Body of pancreas (tissue), 4 donors: ENCODE measurements at regions not wholly inside any gene's neighbourhood (a gene's known extent, or its start where the extent isn't known, plus 50 kb on each side); places are given as distances from the start of the nearest gene placed in this dataset.
A peak's percentile ranks its signal among the peaks of the same experiment; 100 is the strongest.
"Not testable (repeated sequence)": the region's sequence is repeated elsewhere in the genome, so short reads cannot be mapped to it uniquely, and the experiment has no call there.

Source experiments
- ATAC-seq: fragments of 150-250 bp; one replicate; pipeline ENCODE4 v1.9.1; 2016
- DNase-seq, 4 donors: peaks; one replicate each; pipeline ENCODE4 v3.0.0-alpha.2; 2019
- H3K27ac ChIP-seq, 4 donors: fragments of 200-600 bp; sonication (generic); 1 replicate in 3 of 4; 2 replicates in 1 of 4; pipeline versions ENCODE4 v1.5.1 to v1.6.1; 2016 to 2019; ENCODE audit warnings: mild to moderate bottlenecking in 1 of 4, mixed read lengths in 1 of 4, moderate library complexity in 1 of 4
- H3K27me3 ChIP-seq, 2 donors: fragments of 200-600 bp; sonication (generic); one replicate each; pipeline ENCODE4 v1.6.0; 2016; ENCODE audit warnings: mild to moderate bottlenecking in 1 of 2
- H3K36me3 ChIP-seq, 2 donors: fragments of 200-600 bp; sonication (generic); replicated peaks in 1 of 2; 2 replicates each; pipeline ENCODE4 v1.5.1; 2016; ENCODE audit warnings: low read depth in 2 of 2; ENCODE audit not compliant: insufficient read depth in 1 of 2
- H3K4me1 ChIP-seq: fragments of 200-600 bp; sonication (generic); one replicate; pipeline ENCODE4 v1.6.0; 2016
- H3K4me3 ChIP-seq, 2 donors: fragments of 200-600 bp; sonication (generic); 1 replicate in 1 of 2; 2 replicates in 1 of 2; pipeline ENCODE4 v1.5.1; 2016 to 2019
- H3K9me3 ChIP-seq, 3 donors: fragments of 200-600 bp; sonication (generic); 1 replicate in 2 of 3; 2 replicates in 1 of 3; pipeline ENCODE4 v1.5.1; 2016
- CTCF ChIP-seq, 7 experiments: fragments of 450-650 bp in 4 of 7; fragments of 200-600 bp in 3 of 7; sonication (generic) in 3 of 7; IDR thresholded peaks; one replicate each; pipeline ENCODE4 v1.5.1; 2016 to 2019; ENCODE audit warnings: antibody characterized with exemption in 7 of 7
- POLR2A ChIP-seq, 3 donors: fragments of 450-650 bp; IDR thresholded peaks; one replicate each; pipeline ENCODE4 v1.6.1; 2016; ENCODE audit warnings: antibody characterized with exemption in 3 of 3, mild to moderate bottlenecking in 2 of 3
- WGBS, 2 donors: methylation state at CpG; one replicate each; pipeline ENCODE4 v1.1.5; 2017; 5-methylcytosine and 5-hydroxymethylcytosine counted together
- intact Hi-C: fragments of 100-400 bp; cut with DNase I; formaldehyde crosslinking; loops from one replicate; pipeline ENCODE4 v1.15.1; 2023

DNA sequence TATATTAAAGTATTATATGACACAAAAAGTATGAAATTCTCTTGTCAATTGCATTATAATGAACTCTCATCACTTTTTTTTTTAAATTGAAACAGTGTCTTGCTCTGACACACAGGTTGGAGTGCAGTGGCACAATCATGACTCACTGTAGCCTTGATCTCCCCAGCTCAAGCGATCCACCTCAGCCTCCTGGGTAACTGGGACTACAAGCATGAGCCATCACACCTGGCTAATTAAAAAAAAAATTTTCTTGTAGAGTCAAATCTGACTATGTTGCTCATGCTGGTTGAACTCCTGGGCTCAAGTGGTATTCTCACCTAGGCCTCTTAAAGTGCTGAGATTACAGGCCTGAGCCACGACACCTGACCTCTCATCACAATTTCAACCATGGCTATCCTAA lies 259.3 kb downstream of the S1PR1 start:
- WGBS, 2 donors: 59 to 86% methylated on average over 2 of the region's 2 CpGs
- H3K27ac ChIP-seq: no peak overlapping the region
- no peak overlapping the region for H3K4me3 ChIP-seq
- H3K27me3 ChIP-seq: no peaks in the 10 kb centered on the region
- no peak for TF ChIP-seq POLR2A (IDR thresholded peaks at IDR 0.05)
- TF ChIP-seq CTCF (IDR thresholded peaks at IDR 0.05): no peak
- ATAC-seq (no peak), DNase-seq (no peak)
- intact Hi-C loops: no loop called here
- H3K4me1 ChIP-seq: no peaks in the 10 kb centered on the region
- H3K36me3 ChIP-seq: no peaks in the 10 kb centered on the region
- H3K9me3 ChIP-seq: no peaks in the 10 kb centered on the region

GRCh38 chr1:101497881-101498559 lies 261.2 kb downstream of the S1PR1 start:
- TF ChIP-seq CTCF (IDR thresholded peaks at IDR 0.05) (no peak), POLR2A (IDR thresholded peaks at IDR 0.05) (no peak)
- Histone ChIP-seq H3K9me3 (no peaks in the 10 kb centered on the region), H3K27me3 (no peaks in the 10 kb centered on the region), H3K4me3 (no peak overlapping the region), H3K4me1 (no peaks in the 10 kb centered on the region), H3K36me3 (no peaks in the 10 kb centered on the region), H3K27ac (no peak overlapping the region)
- intact Hi-C loops: no loop called here
- WGBS, 2 donors: 53 to 61% methylated on average over 2 of the region's 2 CpGs
- DNase-seq (no peak), ATAC-seq (no peak)

- H3K27me3 ChIP-seq, H3K27ac ChIP-seq, H3K4me3 ChIP-seq, H3K36me3 ChIP-seq, intact Hi-C loops, DNase-seq, H3K4me1 ChIP-seq, ATAC-seq, H3K9me3 ChIP-seq: not testable (repeated sequence)
- WGBS, 2 donors: 41 to 54% methylated on average over 2 of the region's 2 CpGs
Measured at GRCh38 chr1:101504106-101504505, 267.3 kb downstream of the S1PR1 start.

DNA sequence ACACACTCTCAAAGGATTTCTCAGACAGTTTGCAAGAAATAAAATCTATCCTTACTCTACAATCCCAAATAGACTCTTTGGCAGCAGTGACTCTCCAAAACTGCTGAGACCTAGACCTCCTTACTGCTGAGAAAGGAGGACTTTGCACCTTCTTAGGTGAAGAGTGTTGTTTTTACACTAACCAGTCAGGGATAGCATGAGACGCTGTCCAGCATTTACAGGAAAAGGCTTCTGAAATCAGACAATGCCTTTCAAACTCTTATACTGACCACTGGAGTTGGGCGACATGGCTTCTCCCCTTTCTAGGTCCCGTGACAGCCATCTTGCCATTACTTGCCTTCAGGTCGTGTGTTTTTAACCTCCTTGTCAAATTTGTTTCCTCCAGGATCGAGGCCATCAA lies 268.4 kb downstream of the S1PR1 start:
- H3K27me3 ChIP-seq, intact Hi-C loops, H3K36me3 ChIP-seq, H3K4me1 ChIP-seq, DNase-seq, H3K27ac ChIP-seq, ATAC-seq, H3K9me3 ChIP-seq, H3K4me3 ChIP-seq: not testable (repeated sequence)
- 48 to 65% methylated on average over 5 of the region's 5 CpGs for WGBS, 2 donors

DNA sequence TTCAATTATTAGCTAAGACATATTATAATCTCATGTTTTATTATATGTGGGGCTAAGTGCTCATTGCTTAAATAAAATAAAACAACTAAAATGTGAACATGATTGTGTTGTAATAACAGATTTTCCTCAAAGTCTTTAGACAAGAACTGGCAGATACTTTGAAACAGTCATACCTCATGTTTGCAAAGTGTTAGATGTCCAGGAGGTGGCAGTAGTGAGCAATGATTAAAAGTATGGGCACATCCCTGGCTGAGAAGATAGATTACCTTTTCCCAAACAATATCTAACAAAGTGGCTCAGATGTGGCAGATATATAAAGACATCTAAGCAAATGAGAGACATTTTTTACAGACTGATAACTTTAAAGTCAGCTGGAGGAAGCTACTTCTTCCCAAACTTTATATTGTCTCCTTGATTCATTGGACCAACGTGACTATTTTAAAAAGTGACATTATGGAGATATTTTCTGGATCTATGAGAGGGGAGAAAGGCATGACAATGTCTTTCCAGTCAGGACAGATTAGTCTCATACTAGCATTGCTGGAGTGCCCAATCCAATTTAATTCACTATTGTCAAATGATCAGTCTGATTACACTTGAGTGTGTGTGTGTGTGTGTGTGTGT lies 269.8 kb downstream of the S1PR1 start:
- ATAC-seq (peak; percentile 68), DNase-seq (peak; percentile 26 to 46 (median 34))
- Histone ChIP-seq H3K27ac (no peak overlapping the region), H3K27me3 (no peaks in the 10 kb centered on the region), H3K9me3 (no peaks in the 10 kb centered on the region), H3K4me3 (no peak overlapping the region), H3K36me3 (no peaks in the 10 kb centered on the region), H3K4me1 (no peaks in the 10 kb centered on the region)
- TF ChIP-seq POLR2A (IDR thresholded peaks at IDR 0.05): no peak
- peak; percentile 40 to 75 (median 54) for TF ChIP-seq CTCF (IDR thresholded peaks at IDR 0.05)
- intact Hi-C loops: no loop called here
- 29 to 96% methylated on average over 1 of the region's 1 CpG for WGBS, 2 donors

- no peaks in the 10 kb centered on the region for H3K36me3 ChIP-seq
- H3K9me3 ChIP-seq: no peaks in the 10 kb centered on the region
- H3K4me1 ChIP-seq: no peaks in the 10 kb centered on the region
- intact Hi-C loops: no loop called here
- no peaks in the 10 kb centered on the region for H3K27me3 ChIP-seq
- TF ChIP-seq POLR2A (IDR thresholded peaks at IDR 0.05): no peak
- DNase-seq: no peak
- H3K4me3 ChIP-seq: no peak overlapping the region
- no peak overlapping the region for H3K27ac ChIP-seq
- 80 to 82% methylated on average over 1 of the region's 1 CpG for WGBS, 2 donors
- no peak for ATAC-seq
Measured at GRCh38 chr1:101507547-101507971, 270.7 kb downstream of the S1PR1 start.
